ENCODE measurements at regions not wholly inside any gene's neighbourhood (a gene's known extent, or its start where the extent isn't known, plus 50 kb on each side); places are given as distances from the start of the nearest gene placed in this dataset.

- no peak for DNase-seq
Observed at GRCh38 chr7:7051206-7051877, 131.0 kb upstream of the C1GALT1 start.

DNA sequence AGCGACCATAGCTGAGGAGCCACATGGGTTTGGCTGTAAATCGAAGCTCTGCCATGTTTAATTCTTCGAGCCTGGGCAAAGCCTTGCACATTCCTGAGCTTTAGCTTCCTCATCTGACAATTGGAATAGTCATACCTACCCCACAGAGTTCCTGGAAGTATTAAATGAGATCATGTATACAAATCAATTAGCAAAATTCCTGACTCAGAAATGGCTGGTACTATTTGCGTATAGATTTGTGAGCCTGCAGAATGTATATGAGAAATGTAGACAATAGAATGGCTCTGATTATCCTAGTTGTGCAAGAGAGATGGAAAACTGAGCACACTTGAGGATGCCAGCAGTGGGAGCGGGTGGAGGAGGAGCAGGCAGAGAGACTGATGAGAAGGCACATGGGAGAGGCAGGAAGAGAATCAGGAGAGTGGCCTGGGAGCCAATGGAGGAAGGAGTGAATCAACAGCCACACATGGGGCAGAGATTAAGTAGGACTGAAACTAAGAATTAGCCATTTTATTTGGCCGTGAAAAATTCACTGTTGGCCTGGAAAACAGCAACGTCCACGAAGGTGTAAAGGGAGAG, 128.0 kb upstream of the C1GALT1 start:
- intact Hi-C loops (cut with DNase I; ENCODE audit: low total_unique reads) = no loop called here
- no peaks in the 10 kb centered on the region for H3K36me3 ChIP-seq
- DNase-seq = no peak
- H3K4me1 ChIP-seq = no peaks in the 10 kb centered on the region
- no peak for TF ChIP-seq POLR2A (IDR thresholded peaks at IDR 0.05)
- TF ChIP-seq, protein P1, sequence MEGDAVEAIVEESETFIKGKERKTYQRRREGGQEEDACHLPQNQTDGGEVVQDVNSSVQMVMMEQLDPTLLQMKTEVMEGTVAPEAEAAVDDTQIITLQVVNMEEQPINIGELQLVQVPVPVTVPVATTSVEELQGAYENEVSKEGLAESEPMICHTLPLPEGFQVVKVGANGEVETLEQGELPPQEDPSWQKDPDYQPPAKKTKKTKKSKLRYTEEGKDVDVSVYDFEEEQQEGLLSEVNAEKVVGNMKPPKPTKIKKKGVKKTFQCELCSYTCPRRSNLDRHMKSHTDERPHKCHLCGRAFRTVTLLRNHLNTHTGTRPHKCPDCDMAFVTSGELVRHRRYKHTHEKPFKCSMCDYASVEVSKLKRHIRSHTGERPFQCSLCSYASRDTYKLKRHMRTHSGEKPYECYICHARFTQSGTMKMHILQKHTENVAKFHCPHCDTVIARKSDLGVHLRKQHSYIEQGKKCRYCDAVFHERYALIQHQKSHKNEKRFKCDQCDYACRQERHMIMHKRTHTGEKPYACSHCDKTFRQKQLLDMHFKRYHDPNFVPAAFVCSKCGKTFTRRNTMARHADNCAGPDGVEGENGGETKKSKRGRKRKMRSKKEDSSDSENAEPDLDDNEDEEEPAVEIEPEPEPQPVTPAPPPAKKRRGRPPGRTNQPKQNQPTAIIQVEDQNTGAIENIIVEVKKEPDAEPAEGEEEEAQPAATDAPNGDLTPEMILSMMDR (IDR thresholded peaks at IDR 0.05) = no peak
- no peak overlapping the region for H3K4me3 ChIP-seq
- no peak overlapping the region for H3K27ac ChIP-seq
- no peaks in the 10 kb centered on the region for H3K27me3 ChIP-seq
- H3K9me3 ChIP-seq = no peaks in the 10 kb centered on the region

More at GRCh38 chr7:7051206-7051877, 131.0 kb upstream of the C1GALT1 start:
- TF ChIP-seq, protein P1 (IDR thresholded peaks at IDR 0.05) = no peak
- Histone ChIP-seq H3K4me1 (no peaks in the 10 kb centered on the region), H3K36me3 (no peaks in the 10 kb centered on the region), H3K27ac (no peak overlapping the region), H3K4me3 (no peak overlapping the region), H3K27me3 (no peaks in the 10 kb centered on the region), H3K9me3 (no peaks in the 10 kb centered on the region)
- intact Hi-C loops (cut with DNase I; ENCODE audit: low total_unique reads) = no loop called here

DNA sequence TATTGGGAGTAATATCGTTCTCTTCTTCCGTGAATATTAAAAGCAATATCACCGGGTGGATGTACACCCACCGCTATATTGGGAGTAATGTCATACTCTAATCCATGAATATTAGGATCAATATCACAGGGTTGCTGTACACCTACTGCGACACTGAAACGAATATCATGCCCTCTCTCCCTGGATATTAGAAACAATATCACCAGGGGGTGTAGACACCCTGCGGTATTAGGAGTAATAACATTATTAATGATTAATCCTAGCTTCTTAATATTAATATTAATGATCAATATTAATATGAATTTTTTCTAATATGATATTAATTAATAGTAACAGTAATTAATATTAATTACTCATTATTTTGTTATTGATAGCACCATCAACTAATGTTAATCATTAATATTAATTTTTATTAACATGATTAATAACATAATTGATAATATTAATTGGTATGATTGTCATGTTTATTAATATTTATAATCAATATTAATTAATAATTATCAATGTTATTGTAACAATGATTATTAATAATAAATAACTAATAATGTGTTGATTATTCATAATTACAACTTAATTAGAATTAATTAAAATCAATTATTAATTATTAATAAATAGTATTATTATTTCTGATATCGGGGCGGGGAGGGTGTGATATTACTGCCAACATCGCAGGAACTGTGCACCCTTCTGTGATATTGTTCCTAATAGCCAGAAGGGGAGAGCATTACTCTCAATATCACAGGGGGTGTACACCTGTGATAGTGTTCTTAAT, 121.3 kb upstream of the C1GALT1 start:
- Histone ChIP-seq H3K4me1 (no peaks in the 10 kb centered on the region), H3K9me3 (no peaks in the 10 kb centered on the region), H3K27ac (no peak overlapping the region), H3K36me3 (no peaks in the 10 kb centered on the region), H3K4me3 (no peak overlapping the region), H3K27me3 (no peaks in the 10 kb centered on the region)
- intact Hi-C loops (cut with DNase I; ENCODE audit: low total_unique reads) = no loop called here
- TF ChIP-seq POLR2A (IDR thresholded peaks at IDR 0.05) = no peak
- TF ChIP-seq, protein P1 (IDR thresholded peaks at IDR 0.05) = no peak
- DNase-seq = no peak

DNA sequence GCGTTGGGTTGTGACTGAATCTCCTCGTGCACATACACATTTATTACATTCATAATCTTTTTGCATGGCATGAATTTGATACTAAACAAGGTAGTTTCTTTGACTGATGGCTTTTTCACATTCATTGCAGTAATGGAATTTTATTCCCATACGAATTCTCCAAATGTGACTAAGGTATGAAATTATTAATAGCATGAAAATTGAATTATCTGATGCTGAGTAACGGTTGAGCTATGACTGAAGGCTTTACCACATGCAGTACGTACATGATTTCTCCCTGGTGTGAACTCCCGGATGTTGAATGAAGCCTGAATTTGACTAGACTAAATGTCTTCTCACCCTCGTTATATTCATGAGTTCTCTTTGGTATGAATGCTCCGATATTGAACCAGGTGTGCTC, 104.4 kb upstream of the C1GALT1 start:
- intact Hi-C loops (cut with DNase I; ENCODE audit: low total_unique reads) = no loop called here
- H3K4me1 ChIP-seq = no peaks in the 10 kb centered on the region
- no peaks in the 10 kb centered on the region for H3K36me3 ChIP-seq
- H3K27me3 ChIP-seq = no peaks in the 10 kb centered on the region
- H3K9me3 ChIP-seq = no peaks in the 10 kb centered on the region
- H3K27ac ChIP-seq = no peak overlapping the region
- DNase-seq = no peak
- no peak for TF ChIP-seq POLR2A (IDR thresholded peaks at IDR 0.05)
- TF ChIP-seq, protein P1 (IDR thresholded peaks at IDR 0.05) = no peak
- no peak overlapping the region for H3K4me3 ChIP-seq

- Histone ChIP-seq H3K4me3 (no peak overlapping the region), H3K4me1 (no peaks in the 10 kb centered on the region), H3K27ac (no peak overlapping the region), H3K27me3 (no peaks in the 10 kb centered on the region), H3K36me3 (no peaks in the 10 kb centered on the region), H3K9me3 (no peaks in the 10 kb centered on the region)
- no peak for TF ChIP-seq POLR2A (IDR thresholded peaks at IDR 0.05)
- TF ChIP-seq, protein P1 (IDR thresholded peaks at IDR 0.05) = no peak
- no peak for DNase-seq
- intact Hi-C loops (cut with DNase I; ENCODE audit: low total_unique reads) = no loop called here
Observed at GRCh38 chr7:7080802-7081201, 101.5 kb upstream of the C1GALT1 start.
